ENCODE measurements at regions not wholly inside any gene's neighbourhood (a gene's known extent, or its start where the extent isn't known, plus 50 kb on each side); places are given as distances from the start of the nearest gene placed in this dataset.

- DNase-seq (ENCODE audit: low spot score): no peak
- intact Hi-C loops (cut with DNase I): no loop called here
Observed at GRCh38 chr17:63354256-63354655, 91.8 kb downstream of the CYB561 start.

- intact Hi-C loops (cut with DNase I): no loop called here
- DNase-seq (ENCODE audit: low spot score): no peak
Observed at GRCh38 chr17:63356337-63356757, 89.8 kb downstream of the CYB561 start.

- intact Hi-C loops (cut with DNase I): no loop called here
- DNase-seq (ENCODE audit: low spot score): no peak
Observed at GRCh38 chr17:63358111-63358839, 87.8 kb downstream of the CYB561 start.

- intact Hi-C loops (cut with DNase I): no loop called here
- no peak for DNase-seq (ENCODE audit: low spot score)
Observed at GRCh38 chr17:63358956-63359355, 87.2 kb downstream of the CYB561 start.

GRCh38 chr17:63361182-63361581, 84.9 kb downstream of the CYB561 start:
- no peak for DNase-seq (ENCODE audit: low spot score)
- intact Hi-C loops (cut with DNase I): no loop called here

GRCh38 chr17:63362115-63362514, 84.0 kb downstream of the CYB561 start:
- intact Hi-C loops (cut with DNase I): no loop called here
- no peak for DNase-seq (ENCODE audit: low spot score)

GRCh38 chr17:63364387-63364786, 81.7 kb downstream of the CYB561 start:
- no peak for DNase-seq (ENCODE audit: low spot score)
- intact Hi-C loops (cut with DNase I): no loop called here

- intact Hi-C loops (cut with DNase I): no loop called here
- no peak for DNase-seq (ENCODE audit: low spot score)
Observed at GRCh38 chr17:63364944-63365343, 81.2 kb downstream of the CYB561 start.

GRCh38 chr17:63365366-63366240, 80.5 kb downstream of the CYB561 start:
- no peak for DNase-seq (ENCODE audit: low spot score)
- intact Hi-C loops (cut with DNase I): no loop called here

GRCh38 chr17:63366241-63366566, 79.9 kb downstream of the CYB561 start:
- intact Hi-C loops (cut with DNase I): no loop called here

GRCh38 chr17:63369233-63369632, 76.9 kb downstream of the CYB561 start:
- intact Hi-C loops (cut with DNase I): no loop called here
- DNase-seq (ENCODE audit: low spot score): no peak

More at GRCh38 chr17:63366241-63366566, 79.9 kb downstream of the CYB561 start:
- DNase-seq (ENCODE audit: low spot score): no peak

- intact Hi-C loops (cut with DNase I): no loop called here
- no peak for DNase-seq (ENCODE audit: low spot score)
Observed at GRCh38 chr17:63370696-63371095, 75.4 kb downstream of the CYB561 start.

- intact Hi-C loops (cut with DNase I): no loop called here
Observed at GRCh38 chr17:63376949-63377348, 69.2 kb downstream of the CYB561 start.

GRCh38 chr17:63378411-63379375, 67.4 kb downstream of the CYB561 start:
- intact Hi-C loops (cut with DNase I): no loop called here
- no peak for DNase-seq (ENCODE audit: low spot score)

More at GRCh38 chr17:63376949-63377348, 69.2 kb downstream of the CYB561 start:
- no peak for DNase-seq (ENCODE audit: low spot score)

- no peak for DNase-seq (ENCODE audit: low spot score)
- intact Hi-C loops (cut with DNase I): no loop called here
Observed at GRCh38 chr17:63379636-63380035, 66.5 kb downstream of the CYB561 start.

- intact Hi-C loops (cut with DNase I): no loop called here
- DNase-seq (ENCODE audit: low spot score): no peak
Observed at GRCh38 chr17:63381101-63381729, 64.9 kb downstream of the CYB561 start.

GRCh38 chr17:63382136-63382535, 64.0 kb downstream of the CYB561 start:
- intact Hi-C loops (cut with DNase I): no loop called here
- no peak for DNase-seq (ENCODE audit: low spot score)
